HG03457 (cell line): ENCODE measurements at regions not wholly inside any gene's neighbourhood (a gene's known extent, or its start where the extent isn't known, plus 50 kb on each side); places are given as distances from the start of the nearest gene placed in this dataset.
"Not testable (repeated sequence)": the region's sequence is repeated elsewhere in the genome, so short reads cannot be mapped to it uniquely, and the experiment has no call there.

Source experiments
- ATAC-seq: cut with Tn5 transposase; IDR thresholded peaks from one replicate; pipeline ENCODE4 v1.9.1; 2021; ENCODE audit warnings: moderate number of reproducible peaks; ENCODE audit not compliant: unreplicated experiment

DNA sequence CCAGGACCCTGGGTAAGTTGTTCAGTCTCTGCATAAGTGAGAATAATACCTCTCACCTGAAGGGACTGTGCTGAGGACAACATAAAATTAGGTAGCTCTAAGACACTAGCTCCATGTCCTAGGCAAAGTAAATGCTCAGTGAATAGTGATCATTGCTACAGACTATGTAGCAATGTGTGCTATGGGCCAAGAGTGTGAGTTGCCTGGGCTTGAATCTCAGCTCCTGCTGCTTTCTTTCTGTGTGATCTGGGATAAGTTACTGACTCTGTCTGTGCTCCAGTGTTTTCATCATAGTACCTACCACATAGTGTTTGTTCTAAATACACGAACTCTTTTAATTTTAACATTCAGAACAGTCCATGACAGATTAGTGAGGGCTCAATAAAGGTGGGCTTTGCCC lies 81.1 kb upstream of the MFGE8 start:
- ATAC-seq: no peak

DNA sequence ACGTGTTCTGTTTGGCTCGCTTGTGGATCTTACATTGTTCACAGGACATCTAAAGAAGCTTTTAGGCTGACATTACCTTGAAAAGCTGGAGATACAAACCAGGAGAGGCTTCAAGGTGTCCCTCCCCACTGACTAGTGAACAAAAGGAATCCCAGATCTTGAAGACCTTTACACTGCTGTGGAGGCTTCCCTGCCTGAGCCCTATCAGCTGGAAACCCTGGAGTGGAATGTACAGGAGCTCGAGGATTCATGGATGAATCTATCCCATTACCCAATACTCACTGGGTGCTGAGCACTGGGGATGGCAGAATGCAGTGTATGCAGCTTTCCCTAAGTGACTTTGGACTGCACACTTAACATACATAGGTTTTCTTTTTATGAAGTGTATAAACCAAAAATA lies 82.3 kb upstream of the MFGE8 start:
- no peak for ATAC-seq

DNA sequence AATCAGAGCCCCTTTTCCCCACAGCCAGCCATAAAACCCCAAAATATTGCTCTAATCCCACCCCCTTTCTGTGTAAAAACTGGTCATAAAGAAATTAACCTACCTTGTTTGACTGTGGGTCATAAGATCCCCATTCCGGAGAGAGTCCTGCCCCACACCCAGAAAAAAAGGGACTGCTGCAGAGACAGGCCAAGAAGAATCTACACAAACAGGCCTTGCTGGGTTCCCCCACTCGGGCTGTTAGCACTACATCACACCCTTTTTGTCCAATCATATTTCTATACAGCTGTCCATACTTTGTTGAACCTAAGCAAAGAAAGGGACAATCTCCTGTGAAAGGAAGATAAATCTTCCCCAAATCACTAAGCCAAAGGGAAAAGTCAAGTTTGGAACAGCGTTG lies 84.4 kb upstream of the MFGE8 start:
- ATAC-seq: no peak

DNA sequence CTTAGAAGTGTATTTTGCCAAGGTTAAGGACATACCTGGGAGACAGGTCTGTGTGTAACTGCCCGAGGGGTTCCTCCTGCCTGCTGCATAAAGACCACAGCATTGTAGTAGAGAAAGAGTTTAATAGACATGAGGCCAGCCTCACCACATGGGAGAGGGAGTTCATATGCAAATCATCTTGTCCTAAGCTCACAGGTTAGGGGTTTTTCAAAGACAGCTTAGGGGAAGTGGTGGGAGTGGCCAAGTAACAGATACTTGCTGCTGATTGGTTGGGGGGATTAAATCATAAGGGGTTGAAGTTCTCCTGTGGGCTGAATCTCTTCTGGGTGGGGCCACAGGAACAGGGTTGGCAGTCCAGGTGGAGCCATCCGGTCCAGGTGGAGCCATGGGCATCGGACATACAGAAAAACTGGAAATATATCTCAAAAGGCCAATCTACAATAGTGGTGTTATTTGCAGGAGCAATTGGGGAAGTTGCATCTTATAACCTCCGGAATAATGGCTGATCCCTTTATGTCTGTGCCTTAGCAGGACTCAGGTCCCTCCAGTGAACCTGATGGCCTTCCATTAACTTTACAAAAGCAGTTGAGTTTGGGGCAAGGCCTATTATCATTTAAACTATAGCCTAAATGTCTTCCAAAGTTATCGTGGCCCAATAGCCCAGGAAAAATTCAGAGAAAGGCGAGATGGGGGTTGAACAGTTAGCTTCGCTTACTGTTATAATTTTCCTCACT lies 86.0 kb upstream of the MFGE8 start:
- ATAC-seq: no peak

DNA sequence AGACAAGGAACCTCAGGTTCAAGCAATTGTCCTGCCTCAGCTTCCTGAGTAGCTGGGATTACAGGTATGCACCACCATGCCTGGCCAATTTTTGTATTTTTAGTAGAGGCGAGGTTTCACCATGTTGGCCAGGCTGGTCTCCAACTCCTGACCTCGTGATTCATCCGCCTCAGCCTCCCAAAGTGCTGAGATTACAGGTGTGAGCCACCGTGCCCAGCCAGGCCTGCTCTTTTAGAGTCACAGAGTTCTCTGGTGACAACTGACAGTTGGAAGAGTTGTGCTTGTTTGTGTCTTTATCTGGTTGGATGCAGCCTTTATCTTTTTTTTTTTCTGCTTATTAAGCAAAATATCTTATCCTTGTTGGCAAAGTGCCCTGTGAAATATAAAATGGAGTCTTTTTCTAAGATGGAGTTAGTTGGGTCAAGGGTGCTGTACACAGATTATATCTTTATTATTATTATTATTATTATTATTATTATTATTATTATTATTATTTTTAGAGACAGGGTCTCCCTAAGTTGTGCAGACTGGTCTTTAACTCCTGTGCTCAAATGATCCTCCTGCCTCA lies 86.5 kb upstream of the ABHD2 start:
- not testable (repeated sequence) for ATAC-seq

DNA sequence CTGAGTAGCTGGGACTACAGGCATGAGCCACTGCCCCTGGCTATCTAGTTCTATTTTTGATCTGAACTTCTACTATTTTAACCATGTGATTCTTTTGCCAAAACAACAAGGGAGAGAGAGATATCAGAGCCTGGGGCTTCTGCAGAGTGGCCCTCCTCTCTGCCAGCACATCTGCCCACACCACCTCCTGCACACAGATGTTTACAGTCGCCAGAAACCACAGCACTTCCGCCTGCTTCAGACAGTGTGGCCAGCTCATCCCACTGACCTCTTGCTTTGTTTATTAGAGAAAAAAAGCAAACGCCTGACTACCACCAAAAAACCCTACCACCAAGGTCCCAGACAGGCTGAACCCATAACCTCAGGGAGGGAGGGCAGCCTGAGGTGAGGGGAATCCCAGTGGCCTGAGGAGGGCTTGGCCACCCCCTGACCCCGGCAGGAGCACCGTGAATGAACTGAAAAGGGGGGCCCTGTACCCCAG lies 85.9 kb upstream of the ABHD2 start:
- peak; percentile 86 for ATAC-seq

DNA sequence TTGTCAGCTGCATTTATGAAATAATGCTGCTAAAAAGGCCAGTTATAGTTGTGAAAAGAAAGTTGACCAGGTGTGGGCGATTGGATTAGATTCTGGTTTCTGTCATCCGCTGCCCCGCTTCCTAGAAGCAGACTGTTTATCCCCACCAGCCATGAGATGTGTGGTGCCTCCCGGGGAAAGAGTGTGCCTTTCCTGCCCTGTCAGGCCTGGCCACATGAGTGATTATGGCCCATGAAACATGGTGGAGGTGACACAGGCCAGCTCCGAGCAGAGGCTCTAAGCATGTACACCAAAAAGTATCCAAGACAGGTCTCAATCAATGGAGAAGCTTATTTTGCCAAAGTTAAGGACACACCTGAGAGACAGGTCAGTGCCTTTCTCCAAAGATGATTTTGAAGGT lies 85.4 kb upstream of the ABHD2 start:
- no peak for ATAC-seq

DNA sequence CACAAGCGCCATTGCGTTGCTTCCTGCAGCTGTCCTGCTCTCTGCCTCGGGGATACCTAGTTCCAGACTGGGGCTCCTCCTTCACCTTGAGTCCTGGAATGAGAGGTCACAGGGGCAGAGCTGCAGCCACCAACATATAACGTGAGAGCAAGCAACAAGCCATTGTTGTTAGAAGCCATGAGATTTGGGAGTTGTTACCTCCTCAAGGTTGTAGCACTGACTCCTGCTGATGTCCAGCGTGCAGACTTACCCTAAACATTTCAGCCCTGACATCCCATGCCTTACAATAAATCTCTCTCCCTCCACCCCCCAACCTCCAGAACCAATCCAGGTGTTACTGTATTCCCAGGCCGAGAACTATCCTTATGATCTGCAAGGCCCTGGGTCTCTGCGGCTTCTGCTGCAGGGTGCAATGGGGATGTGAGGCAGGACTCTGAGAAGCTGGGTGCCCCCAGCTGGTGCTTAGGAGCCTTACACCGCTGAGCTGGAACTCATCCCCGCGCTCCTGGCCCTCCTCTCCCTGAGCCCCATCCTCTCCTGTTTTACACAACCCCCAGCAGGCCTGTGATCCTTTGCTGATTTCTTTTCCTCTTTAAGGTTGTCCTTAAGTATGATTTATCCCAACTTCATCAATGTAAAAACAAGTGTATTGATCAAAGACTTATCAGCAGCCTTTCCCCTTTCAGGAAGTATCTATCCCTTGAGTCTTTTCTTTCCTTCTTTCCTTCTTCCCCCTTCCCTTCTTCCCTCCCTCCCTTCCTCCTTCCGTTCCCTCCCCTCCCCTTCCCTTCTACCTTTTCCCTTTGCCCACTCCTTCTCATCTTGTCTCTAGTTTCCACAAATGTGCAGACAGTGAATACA lies 84.2 kb upstream of the ABHD2 start:
- no peak for ATAC-seq

DNA sequence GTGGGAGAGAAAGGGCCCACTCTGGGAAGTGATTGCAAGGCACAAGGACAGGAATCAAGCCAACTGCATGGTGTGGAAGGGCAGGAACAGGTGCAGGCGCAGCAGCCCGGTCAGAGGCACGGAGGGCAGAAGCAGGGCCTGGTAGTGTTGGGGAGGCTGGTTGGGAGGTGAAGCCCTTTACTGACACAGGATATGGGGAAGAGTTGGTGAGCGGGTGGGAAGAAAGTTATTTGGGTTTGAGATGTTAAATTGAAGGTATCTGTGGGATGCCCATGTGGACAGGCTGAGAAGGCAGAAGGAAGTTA lies 83.6 kb upstream of the ABHD2 start:
- ATAC-seq: no peak

DNA sequence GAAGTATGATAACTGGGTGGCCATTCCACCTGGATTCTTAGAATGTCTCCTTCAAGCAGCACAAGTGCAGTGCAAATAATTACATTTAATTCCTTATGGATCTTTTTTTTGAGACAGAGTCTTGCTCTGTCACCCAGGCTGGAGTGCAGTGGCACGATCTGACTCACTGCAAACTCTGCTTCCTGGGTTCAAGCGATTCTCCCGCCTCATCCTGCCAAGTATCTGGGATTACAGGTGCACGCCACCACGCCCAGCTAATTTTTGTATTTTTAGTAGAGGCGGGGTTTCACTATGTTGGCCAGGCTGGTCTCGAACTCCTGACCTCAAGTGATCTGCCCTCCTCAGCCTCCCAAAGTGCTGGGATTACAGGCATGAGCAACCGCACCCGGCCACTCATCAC lies 80.7 kb upstream of the ABHD2 start:
- ATAC-seq: not testable (repeated sequence)

DNA sequence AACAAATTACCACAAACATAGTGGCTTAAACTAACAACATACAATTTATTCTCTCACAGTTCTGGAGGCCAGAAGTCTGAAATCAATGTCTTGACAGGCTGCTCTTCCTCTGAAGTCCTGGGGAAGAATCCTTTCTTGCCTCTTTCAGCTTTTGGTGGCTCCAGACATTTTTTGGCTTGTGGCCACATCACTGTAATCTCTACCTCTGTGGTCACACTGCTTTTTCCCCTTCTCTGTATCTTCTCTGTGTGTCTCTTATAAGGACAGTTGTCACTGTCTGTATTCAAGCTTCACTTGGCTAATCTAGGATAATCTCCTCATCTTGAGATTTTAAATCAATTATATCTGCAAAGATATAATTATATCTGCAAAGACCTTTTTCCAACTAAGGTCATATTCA lies 80.3 kb upstream of the ABHD2 start:
- ATAC-seq: no peak

DNA sequence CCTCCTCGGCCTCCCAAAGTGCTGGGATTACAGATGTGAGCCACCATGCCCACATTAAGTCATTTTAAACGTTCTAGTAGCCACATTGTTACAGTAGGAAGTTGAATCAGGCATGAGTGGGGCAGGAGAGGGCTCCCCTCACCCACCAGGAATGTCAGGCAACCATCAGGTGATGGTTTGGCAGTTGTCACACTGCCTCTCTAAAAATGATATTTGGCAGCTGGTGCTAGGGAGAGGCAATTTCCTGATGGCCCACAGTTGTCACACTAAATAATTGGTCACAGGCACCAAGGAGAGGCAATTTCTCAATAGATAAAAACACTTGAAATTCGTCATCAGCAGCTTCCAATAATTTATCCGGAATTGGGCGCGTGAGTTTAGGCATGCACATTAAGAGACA lies 79.2 kb upstream of the ABHD2 start:
- no peak for ATAC-seq

DNA sequence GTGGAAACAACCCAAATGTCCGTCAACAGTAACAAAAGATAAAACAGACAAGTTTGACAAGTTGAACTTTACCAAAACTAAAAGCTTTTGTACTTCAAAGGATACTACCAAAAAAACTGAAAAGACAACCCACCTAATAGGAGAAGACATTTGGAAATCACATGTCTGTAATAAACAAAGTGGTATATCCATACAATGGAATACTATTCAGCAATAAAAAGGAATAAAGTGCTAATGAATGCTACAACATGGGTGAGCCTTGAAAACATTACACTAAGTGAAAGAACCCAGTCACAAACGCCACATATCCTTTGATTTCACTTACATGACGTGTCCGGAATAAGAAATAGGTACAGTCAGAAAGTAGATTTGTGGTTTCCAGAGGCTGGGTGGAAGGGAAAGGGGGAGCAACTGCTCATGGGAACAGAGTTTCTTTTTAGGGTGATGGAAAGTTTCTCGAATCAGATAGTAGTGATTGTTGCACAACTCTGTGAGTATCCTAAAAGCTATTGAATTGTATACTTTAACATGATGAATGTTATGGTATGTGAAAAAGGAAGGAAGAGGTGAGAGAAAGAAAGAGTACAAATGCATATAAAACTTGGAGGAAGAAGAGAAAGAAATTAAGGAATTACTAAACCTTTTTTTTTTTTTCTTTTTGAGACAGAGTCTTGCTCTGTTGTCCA lies 72.7 kb upstream of the ABHD2 start:
- ATAC-seq: no peak

DNA sequence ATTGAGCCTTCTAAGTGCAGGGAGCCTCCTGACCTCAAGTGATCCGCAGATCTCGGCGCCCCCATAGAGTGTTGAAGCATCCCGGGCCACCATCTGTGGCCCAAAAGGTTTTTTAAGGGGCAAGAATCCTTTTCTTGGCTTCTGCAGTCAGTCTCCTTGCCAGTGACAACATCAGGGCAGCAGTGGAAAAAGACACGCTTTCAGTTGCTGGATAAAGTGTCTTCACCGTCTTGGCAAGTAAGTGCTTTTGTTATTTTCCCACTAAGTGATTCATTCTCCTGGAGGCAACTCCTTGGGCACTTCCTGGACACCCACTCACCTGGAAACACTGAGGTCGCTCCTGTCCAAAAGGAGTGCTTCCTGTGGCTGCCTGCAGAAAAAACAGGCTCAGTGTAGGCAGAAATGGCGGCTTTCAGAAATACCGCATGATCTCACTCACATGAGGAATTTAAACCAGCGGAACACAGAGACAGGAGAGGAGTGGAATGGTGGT lies 71.7 kb upstream of the ABHD2 start:
- ATAC-seq: no peak

DNA sequence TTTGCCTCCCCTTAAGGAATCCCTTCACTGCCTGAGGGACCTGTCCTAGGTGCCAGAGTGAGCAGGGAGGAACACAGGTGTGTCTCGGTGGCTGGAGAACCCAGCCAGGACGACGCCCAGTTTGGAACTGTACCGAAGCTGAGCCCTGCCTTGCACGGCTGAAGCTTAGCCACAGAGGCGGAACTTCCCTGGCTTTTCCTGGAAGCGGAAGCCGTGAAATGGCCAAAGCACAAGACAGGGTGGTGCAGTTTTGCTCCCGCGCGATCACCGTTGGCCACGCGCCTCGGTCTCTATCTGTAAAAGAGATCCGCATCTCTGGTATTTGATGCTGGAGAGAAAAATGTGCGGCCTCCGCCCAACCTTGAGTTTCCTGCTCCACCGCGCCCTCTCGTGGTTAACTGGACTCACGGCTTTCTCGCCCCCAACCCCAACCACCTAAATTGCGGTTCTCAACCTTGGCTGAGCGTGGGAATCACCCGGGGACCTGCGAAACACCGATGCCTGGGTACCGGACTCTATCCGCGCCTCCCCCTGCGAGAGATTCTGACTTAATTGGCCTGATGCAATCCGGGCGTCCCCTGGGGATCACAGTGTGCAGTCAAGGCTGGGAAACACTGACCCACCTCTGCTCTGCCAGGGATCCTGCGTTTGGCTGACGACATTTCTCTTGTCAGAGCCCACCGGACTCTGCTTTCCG lies 70.7 kb upstream of the ABHD2 start:
- no peak for ATAC-seq

DNA sequence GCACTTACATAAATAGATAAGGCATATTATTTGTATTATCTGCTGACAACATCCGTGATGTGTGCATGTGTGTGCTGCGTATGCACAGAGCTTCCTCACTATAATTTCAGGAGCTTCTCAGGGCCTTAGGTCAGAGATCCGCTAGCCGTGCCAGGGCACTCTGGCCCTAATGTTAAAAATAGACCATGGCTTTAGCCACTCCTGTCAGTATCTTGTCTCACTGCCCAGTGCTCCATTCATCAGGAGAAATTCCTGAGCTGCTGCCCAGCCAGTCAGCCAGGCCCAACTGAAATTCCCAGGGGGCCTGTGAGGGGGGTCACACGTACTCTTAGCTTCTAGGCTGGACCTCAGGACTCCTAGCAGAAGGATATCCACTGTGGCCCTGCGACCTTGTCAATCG lies 70.0 kb upstream of the ABHD2 start:
- no peak for ATAC-seq

DNA sequence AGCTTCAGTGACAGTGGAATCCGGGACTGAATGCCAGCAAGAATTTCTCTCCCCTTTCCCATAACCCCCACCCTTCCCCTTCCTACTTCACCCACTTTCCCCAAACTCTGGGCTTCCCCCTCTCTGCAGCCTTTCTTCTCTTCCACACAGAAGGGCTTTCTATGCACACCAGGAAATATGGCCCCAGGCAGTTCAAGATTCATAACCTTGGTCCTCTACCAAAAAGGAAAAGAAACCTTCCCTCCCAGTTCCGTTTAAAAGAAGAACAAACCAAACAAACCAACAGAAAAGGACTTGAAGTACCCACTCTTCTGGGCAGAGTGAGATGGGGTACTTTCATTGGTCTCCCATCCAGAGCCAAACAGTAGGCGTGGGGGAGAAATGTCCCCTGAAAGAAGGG lies 68.8 kb upstream of the ABHD2 start:
- no peak for ATAC-seq

DNA sequence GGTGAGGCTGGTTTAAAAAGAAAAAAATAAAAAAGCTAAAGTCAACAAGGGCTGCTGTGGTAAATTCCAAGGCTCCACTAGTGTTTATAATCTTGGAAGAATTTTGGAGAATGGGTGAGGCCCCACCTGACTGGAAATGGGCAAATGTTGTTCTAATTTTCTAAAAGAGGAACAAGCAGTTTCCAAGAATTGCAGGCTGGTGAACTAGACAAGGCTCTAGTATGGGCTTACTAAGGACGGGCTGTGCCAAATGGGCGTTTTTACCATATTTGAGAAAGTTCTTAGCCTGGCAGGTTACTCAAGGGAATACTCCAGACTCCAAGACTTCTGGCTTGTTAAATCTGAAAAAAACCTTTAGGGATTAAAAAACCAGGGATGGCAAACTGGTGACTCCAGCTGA lies 67.0 kb upstream of the ABHD2 start:
- ATAC-seq: no peak

DNA sequence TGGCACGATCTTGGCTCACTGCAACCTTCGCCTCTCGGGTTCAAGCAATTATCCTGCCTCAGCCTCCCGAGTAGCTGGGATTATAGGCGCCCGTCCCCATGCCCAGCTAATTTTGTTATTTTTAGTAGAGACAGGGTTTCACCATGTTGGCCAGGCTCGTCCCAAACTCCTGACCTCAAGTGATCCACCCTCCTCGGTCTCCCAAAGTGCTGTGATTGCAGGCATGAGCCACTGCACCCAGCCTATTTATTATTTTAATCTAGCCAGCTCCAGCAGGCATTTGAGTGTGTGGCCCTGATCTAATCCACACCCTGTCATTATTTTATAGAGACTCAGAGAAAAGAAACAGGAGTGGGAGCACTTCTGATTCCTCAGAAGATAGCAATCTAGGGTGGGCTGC lies 66.4 kb upstream of the ABHD2 start:
- ATAC-seq: not testable (repeated sequence)

DNA sequence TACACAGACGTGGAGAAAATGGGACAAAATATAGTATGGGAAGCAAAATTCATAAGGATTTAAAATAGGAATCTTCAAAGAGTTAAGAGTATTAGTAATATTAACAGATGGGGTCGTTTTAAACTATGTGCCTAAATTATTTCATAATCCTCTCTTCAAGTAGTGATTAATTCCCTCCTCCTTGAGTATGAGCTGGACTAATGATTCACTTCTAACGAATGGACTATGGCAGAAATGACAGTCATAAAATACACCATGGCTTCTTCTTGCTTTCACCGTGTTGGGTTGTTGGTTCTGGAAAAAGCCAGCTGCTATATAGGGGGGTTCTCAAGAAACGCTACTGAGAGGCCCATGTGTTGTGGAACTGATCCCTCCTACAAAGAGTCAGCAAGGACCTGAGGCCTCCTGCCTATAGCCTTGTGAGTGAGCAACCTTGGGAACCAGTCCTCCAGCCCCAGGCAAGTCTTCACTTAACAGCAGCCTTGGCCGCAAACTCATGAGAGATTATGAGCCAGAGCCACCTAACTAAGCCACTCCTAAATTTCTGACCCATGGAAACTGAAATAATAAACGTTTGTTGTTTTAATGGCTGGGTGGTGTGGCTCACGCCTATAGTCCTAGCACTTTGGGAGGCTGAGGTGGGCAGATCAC lies 64.8 kb upstream of the ABHD2 start:
- no peak for ATAC-seq
